ENCODE measurements at regions not wholly inside any gene's neighbourhood (a gene's known extent, or its start where the extent isn't known, plus 50 kb on each side); places are given as distances from the start of the nearest gene placed in this dataset.
"Not testable (repeated sequence)": the region's sequence is repeated elsewhere in the genome, so short reads cannot be mapped to it uniquely, and the experiment has no call there.

- Histone ChIP-seq H3K9me3 (ENCODE audit: low read length) (no peaks in the 10 kb centered on the region), H3K79me2 (replicated peaks; ENCODE audit: insufficient read depth, low read length) (no peaks in the 10 kb centered on the region), H3K27ac (ENCODE audit: low read length) (no peak overlapping the region), H4K20me1 (ENCODE audit: insufficient read depth) (no peaks in the 10 kb centered on the region), H3K4me3 (ENCODE audit: low read length) (no peak overlapping the region), H3F3A (ENCODE audit: insufficient read depth, low read length, poor library complexity, severe bottlenecking) (no peaks in the 10 kb centered on the region), H3K9me2 (ENCODE audit: insufficient read depth, low read length) (no peaks in the 10 kb centered on the region), H3K4me2 (ENCODE audit: low read length) (no peak overlapping the region), H3K27me3 (ENCODE audit: insufficient read depth, low read depth, low read length) (no peaks in the 10 kb centered on the region), H2AFZ (ENCODE audit: low read depth, low read length) (no peak overlapping the region), H3K36me3 (ENCODE audit: insufficient read depth, low read length) (no peaks in the 10 kb centered on the region), H3K9ac (ENCODE audit: low read length) (no peak overlapping the region)
- TF ChIP-seq MXI1 (conservative IDR thresholded peaks at IDR 0.05; ENCODE audit: poor library complexity, severe bottlenecking) (no peak), CTCF (IDR thresholded peaks at IDR 0.05; ENCODE audit: poor library complexity, severe bottlenecking) (no peak), EP300 (conservative IDR thresholded peaks at IDR 0.05; ENCODE audit: poor library complexity, severe bottlenecking) (peak; percentile 94), RAD21 (conservative IDR thresholded peaks at IDR 0.05) (no peak), POLR2AphosphoS5 (IDR thresholded peaks at IDR 0.05) (peak; percentile 92)
Measured at GRCh38 chr12:86945685-86946196, 689.5 kb upstream of the MGAT4C start.

DNA sequence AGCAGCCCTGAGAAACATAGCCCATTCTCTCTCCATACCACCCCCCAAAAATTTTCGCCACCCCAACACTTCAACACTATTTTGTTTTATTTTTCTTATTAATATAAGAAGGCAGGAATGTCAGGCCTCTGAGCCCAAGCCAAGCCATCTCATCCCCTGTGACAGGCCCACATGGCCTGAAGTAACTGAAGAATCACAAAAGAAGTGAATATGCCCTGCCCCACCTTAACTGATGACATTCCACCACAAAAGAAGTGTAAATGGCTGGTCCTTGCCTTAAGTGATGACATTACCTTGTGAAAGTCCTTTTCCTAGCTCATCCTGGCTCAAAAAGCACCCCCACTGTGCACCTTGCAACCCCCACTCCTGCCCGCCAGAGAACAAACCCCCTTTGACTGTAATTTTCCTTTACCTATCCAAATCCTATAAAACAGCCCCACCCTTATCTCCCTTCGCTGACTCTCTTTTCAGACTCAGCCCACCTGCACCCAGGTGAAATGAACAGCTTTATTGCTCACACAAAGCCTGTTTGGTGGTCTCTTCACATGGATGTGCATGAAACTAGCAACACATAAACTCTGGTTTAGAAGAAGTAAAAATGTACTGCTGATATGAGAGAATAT, 688.1 kb upstream of the MGAT4C start:
- H3K4me2 ChIP-seq (ENCODE audit: low read length); H3F3A ChIP-seq (ENCODE audit: insufficient read depth, low read length, poor library complexity, severe bottlenecking); H3K9me3 ChIP-seq (ENCODE audit: low read length); H2AFZ ChIP-seq (ENCODE audit: low read depth, low read length); H3K27ac ChIP-seq (ENCODE audit: low read length); H3K27me3 ChIP-seq (ENCODE audit: insufficient read depth, low read depth, low read length); H3K79me2 ChIP-seq (replicated peaks; ENCODE audit: insufficient read depth, low read length); H3K9ac ChIP-seq (ENCODE audit: low read length); H4K20me1 ChIP-seq (ENCODE audit: insufficient read depth); H3K36me3 ChIP-seq (ENCODE audit: insufficient read depth, low read length); H3K4me3 ChIP-seq (ENCODE audit: low read length); H3K9me2 ChIP-seq (ENCODE audit: insufficient read depth, low read length): not testable (repeated sequence)

DNA sequence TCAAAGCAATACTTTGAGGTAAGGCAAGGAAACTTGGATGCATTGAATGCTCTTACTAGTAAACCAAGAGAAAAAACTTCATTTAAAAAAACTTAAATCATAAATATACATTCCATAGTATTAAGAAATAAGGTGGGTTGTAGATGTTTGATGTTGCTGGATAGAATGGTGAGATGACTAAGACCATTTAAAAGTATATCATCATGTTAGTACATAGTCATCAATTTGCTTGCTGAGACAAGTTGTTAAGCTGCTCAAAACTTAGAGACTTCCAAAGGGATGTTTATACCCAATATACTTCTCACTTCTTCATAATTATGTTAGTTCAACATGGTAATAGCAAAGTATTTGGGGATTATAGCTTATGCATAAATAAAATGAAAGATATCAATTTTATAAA, 675.5 kb upstream of the MGAT4C start:
- Histone ChIP-seq H3K9me3 (ENCODE audit: low read length) (no peaks in the 10 kb centered on the region), H3K27me3 (ENCODE audit: insufficient read depth, low read depth, low read length) (no peaks in the 10 kb centered on the region), H3F3A (ENCODE audit: insufficient read depth, low read length, poor library complexity, severe bottlenecking) (no peaks in the 10 kb centered on the region), H3K36me3 (ENCODE audit: insufficient read depth, low read length) (no peaks in the 10 kb centered on the region), H3K4me2 (ENCODE audit: low read length) (no peak overlapping the region), H3K4me3 (ENCODE audit: low read length) (no peak overlapping the region), H3K9me2 (ENCODE audit: insufficient read depth, low read length) (no peaks in the 10 kb centered on the region), H3K9ac (ENCODE audit: low read length) (no peak overlapping the region), H4K20me1 (ENCODE audit: insufficient read depth) (no peaks in the 10 kb centered on the region), H2AFZ (ENCODE audit: low read depth, low read length) (no peak overlapping the region), H3K27ac (ENCODE audit: low read length) (no peak overlapping the region), H3K79me2 (replicated peaks; ENCODE audit: insufficient read depth, low read length) (no peaks in the 10 kb centered on the region)
- TF ChIP-seq EZH2 (IDR thresholded peaks at IDR 0.05; ENCODE audit: borderline replicate concordance, insufficient read depth, low read length, poor library complexity, severe bottlenecking) (no peak), RAD21 (conservative IDR thresholded peaks at IDR 0.05) (no peak), TAF1 (IDR thresholded peaks at IDR 0.05; ENCODE audit: low read depth) (no peak), CTCF (IDR thresholded peaks at IDR 0.05; ENCODE audit: poor library complexity, severe bottlenecking) (no peak), POLR2AphosphoS5 (IDR thresholded peaks at IDR 0.05) (no peak), SMC3 (conservative IDR thresholded peaks at IDR 0.05; ENCODE audit: poor library complexity) (no peak), EP300 (conservative IDR thresholded peaks at IDR 0.05; ENCODE audit: poor library complexity, severe bottlenecking) (no peak), MXI1 (conservative IDR thresholded peaks at IDR 0.05; ENCODE audit: poor library complexity, severe bottlenecking) (no peak)
- TF ChIP-seq, protein P1, sequence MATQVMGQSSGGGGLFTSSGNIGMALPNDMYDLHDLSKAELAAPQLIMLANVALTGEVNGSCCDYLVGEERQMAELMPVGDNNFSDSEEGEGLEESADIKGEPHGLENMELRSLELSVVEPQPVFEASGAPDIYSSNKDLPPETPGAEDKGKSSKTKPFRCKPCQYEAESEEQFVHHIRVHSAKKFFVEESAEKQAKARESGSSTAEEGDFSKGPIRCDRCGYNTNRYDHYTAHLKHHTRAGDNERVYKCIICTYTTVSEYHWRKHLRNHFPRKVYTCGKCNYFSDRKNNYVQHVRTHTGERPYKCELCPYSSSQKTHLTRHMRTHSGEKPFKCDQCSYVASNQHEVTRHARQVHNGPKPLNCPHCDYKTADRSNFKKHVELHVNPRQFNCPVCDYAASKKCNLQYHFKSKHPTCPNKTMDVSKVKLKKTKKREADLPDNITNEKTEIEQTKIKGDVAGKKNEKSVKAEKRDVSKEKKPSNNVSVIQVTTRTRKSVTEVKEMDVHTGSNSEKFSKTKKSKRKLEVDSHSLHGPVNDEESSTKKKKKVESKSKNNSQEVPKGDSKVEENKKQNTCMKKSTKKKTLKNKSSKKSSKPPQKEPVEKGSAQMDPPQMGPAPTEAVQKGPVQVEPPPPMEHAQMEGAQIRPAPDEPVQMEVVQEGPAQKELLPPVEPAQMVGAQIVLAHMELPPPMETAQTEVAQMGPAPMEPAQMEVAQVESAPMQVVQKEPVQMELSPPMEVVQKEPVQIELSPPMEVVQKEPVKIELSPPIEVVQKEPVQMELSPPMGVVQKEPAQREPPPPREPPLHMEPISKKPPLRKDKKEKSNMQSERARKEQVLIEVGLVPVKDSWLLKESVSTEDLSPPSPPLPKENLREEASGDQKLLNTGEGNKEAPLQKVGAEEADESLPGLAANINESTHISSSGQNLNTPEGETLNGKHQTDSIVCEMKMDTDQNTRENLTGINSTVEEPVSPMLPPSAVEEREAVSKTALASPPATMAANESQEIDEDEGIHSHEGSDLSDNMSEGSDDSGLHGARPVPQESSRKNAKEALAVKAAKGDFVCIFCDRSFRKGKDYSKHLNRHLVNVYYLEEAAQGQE (IDR thresholded peaks at IDR 0.05; ENCODE audit: borderline replicate concordance) = no peak

All from neural cell (in vitro differentiated cells).